T-cell (primary cell): ENCODE measurements at regions not wholly inside any gene's neighbourhood (a gene's known extent, or its start where the extent isn't known, plus 50 kb on each side); places are given as distances from the start of the nearest gene placed in this dataset.
A peak's percentile ranks its signal among the peaks of the same experiment; 100 is the strongest.
"Not testable (repeated sequence)": the region's sequence is repeated elsewhere in the genome, so short reads cannot be mapped to it uniquely, and the experiment has no call there.

Source experiments
- ATAC-seq, 4 experiments: fragments of 200-7000 bp in 3 of 4; fragments of 150-1000 bp in 1 of 4; cut with Tn5 transposase; replicated peaks in 1 of 4; 1 replicate in 3 of 4; 2 replicates in 1 of 4; pipeline ENCODE4 v1.10.0; 2021; ENCODE audit warnings: moderate library complexity in 3 of 4, mild to moderate bottlenecking in 2 of 4, moderate number of reproducible peaks in 1 of 4
- CTCF ChIA-PET, 2 donors: fragments of 300-600 bp; sonication (Branson Sonifier 250); formaldehyde crosslinking; loops; one replicate each; lab custom pipeline; 2022; ENCODE audit warnings: antibody characterized with exemption in 2 of 2; lab: Charles Lee
- POLR2A ChIA-PET, 2 donors: fragments of 300-600 bp; sonication (Branson Sonifier 250); formaldehyde crosslinking; loops; one replicate each; lab custom pipeline; 2022; ENCODE audit warnings: antibody characterized with exemption in 2 of 2; lab: Charles Lee
- DNase-seq, 35 experiments: peaks; one replicate each; pipeline versions ENCODE4 v3.0.0 to v3.0.0-alpha.2; 2013 to 2023
- H3K27ac ChIP-seq: one replicate; pipeline ENCODE4 v1.5.1; 2013; ENCODE audit warnings: low read length
- H3K27me3 ChIP-seq, 2 experiments: replicated peaks in 1 of 2; 1 replicate in 1 of 2; 2 replicates in 1 of 2; pipeline versions ENCODE4 v1.6.1 to v1.7.0; 2013; ENCODE audit warnings: low read length in 1 of 2, mixed read lengths in 1 of 2; ENCODE audit not compliant: control insufficient read depth in 2 of 2, insufficient read depth in 2 of 2; ENCODE audit errors: extremely low read depth in 1 of 2
- H3K36me3 ChIP-seq, 2 donors: 1 replicate in 1 of 2; 2 replicates in 1 of 2; pipeline versions ENCODE4 v1.6.1 to v1.7.0; 2013; ENCODE audit warnings: low read length in 1 of 2; ENCODE audit not compliant: control insufficient read depth in 2 of 2, insufficient read depth in 1 of 2; ENCODE audit errors: extremely low read depth in 1 of 2
- H3K4me1 ChIP-seq, 2 experiments: 1 replicate in 1 of 2; 2 replicates in 1 of 2; pipeline versions ENCODE4 v1.6.1 to v1.7.0; 2013; ENCODE audit warnings: low read length in 2 of 2, mixed read lengths in 1 of 2; ENCODE audit not compliant: insufficient read depth in 2 of 2, control insufficient read depth in 1 of 2; ENCODE audit errors: extremely low read depth in 1 of 2
- H3K4me3 ChIP-seq, 2 donors: 1 replicate in 1 of 2; 2 replicates in 1 of 2; pipeline versions ENCODE4 v1.5.1 to v1.7.0; 2013; ENCODE audit warnings: mild to moderate bottlenecking in 2 of 2, low read length in 1 of 2, moderate library complexity in 1 of 2; ENCODE audit not compliant: control insufficient read depth in 1 of 2; ENCODE audit errors: extremely low read depth in 1 of 2
- H3K9me3 ChIP-seq: 2 replicates; pipeline ENCODE4 v1.7.0; 2013
- H3K27ac Mint-ChIP-seq, 2 donors: one replicate each; pipeline ENCODE4 v1.8.0; 2020 to 2021; ENCODE audit warnings: mild to moderate bottlenecking in 2 of 2, mixed read lengths in 2 of 2
- H3K27me3 Mint-ChIP-seq, 2 donors: one replicate each; pipeline ENCODE4 v1.8.0; 2021 to 2022; ENCODE audit warnings: mixed read lengths in 2 of 2
- H3K36me3 Mint-ChIP-seq: one replicate; pipeline ENCODE4 v1.8.0; 2021; ENCODE audit warnings: mixed read lengths
- H3K4me1 Mint-ChIP-seq, 3 donors: one replicate each; pipeline ENCODE4 v1.8.0; 2020 to 2022; ENCODE audit warnings: mixed read lengths in 3 of 3, mild to moderate bottlenecking in 1 of 3
- H3K4me3 Mint-ChIP-seq, 3 donors: one replicate each; pipeline ENCODE4 v1.8.0; 2020 to 2022; ENCODE audit warnings: mild to moderate bottlenecking in 3 of 3, mixed read lengths in 3 of 3, moderate library complexity in 3 of 3
- H3K9me3 Mint-ChIP-seq, 3 donors: one replicate each; pipeline ENCODE4 v1.8.0; 2020 to 2022; ENCODE audit warnings: mixed read lengths in 3 of 3
- WGBS: methylation state at CpG from one replicate; pipeline ENCODE4 v1.1.5; 2013; ENCODE audit warnings: missing lambda C conversion rate; ENCODE audit not compliant: insufficient coverage; 5-methylcytosine and 5-hydroxymethylcytosine counted together

GRCh38 chr2:123826729-123827271 lies 198.3 kb upstream of the CNTNAP5 start:
- no peaks in the 10 kb centered on the region for H3K9me3 ChIP-seq
- no peaks in the 10 kb centered on the region for H3K36me3 ChIP-seq
- POLR2A ChIA-PET = no interaction called here
- no peaks in the 10 kb centered on the region for H3K27me3 ChIP-seq
- Mint-ChIP-seq H3K27ac (no peak overlapping the region), H3K9me3 (peaks cover 7 to 29% (median 7%) of the 10 kb centered on the region in 3 donors), H3K27me3 (no peaks in the 10 kb centered on the region), H3K4me1 (no peaks in the 10 kb centered on the region), H3K36me3 (no peaks in the 10 kb centered on the region), H3K4me3 (no peak overlapping the region)
- no peak overlapping the region for H3K4me3 ChIP-seq
- ATAC-seq (peak in 1 of 4 experiments; percentile 24), DNase-seq (no peak)
- CTCF ChIA-PET = no interaction called here
- H3K27ac ChIP-seq = no peak overlapping the region
- no peaks in the 10 kb centered on the region for H3K4me1 ChIP-seq
- WGBS = 95% methylated on average over 21 of the region's 26 CpGs

- H3K27ac ChIP-seq = no peak overlapping the region
- no peaks in the 10 kb centered on the region for H3K27me3 Mint-ChIP-seq
These were observed 185.8 kb upstream of the CNTNAP5 start for GRCh38 chr2:123839326-123839725.

GRCh38 chr2:123840016-123840415 lies 185.1 kb upstream of the CNTNAP5 start:
- no peaks in the 10 kb centered on the region for H3K27me3 ChIP-seq
- H3K9me3 ChIP-seq = no peaks in the 10 kb centered on the region
- ATAC-seq (no peak), DNase-seq (no peak)
- Mint-ChIP-seq H3K36me3 (no peaks in the 10 kb centered on the region), H3K27me3 (no peaks in the 10 kb centered on the region), H3K4me3 (no peak overlapping the region), H3K9me3 (peaks cover 10 to 27% (median 23%) of the 10 kb centered on the region in 3 donors), H3K4me1 (no peaks in the 10 kb centered on the region), H3K27ac (no peak overlapping the region)
- H3K36me3 ChIP-seq = no peaks in the 10 kb centered on the region
- no peak overlapping the region for H3K27ac ChIP-seq
- CTCF ChIA-PET = no interaction called here
- POLR2A ChIA-PET = no interaction called here
- no peaks in the 10 kb centered on the region for H3K4me1 ChIP-seq
- no peak overlapping the region for H3K4me3 ChIP-seq

More at GRCh38 chr2:123839326-123839725, 185.8 kb upstream of the CNTNAP5 start:
- Histone ChIP-seq H3K27me3 (no peaks in the 10 kb centered on the region), H3K4me1 (no peaks in the 10 kb centered on the region), H3K4me3 (no peak overlapping the region), H3K36me3 (no peaks in the 10 kb centered on the region), H3K9me3 (no peaks in the 10 kb centered on the region)
- Mint-ChIP-seq H3K4me1 (no peaks in the 10 kb centered on the region), H3K36me3 (no peaks in the 10 kb centered on the region), H3K4me3 (no peak overlapping the region), H3K9me3 (peaks cover 10 to 31% (median 23%) of the 10 kb centered on the region in 3 donors), H3K27ac (no peak overlapping the region)
- ChIA-PET CTCF (no interaction called here), POLR2A (no interaction called here)
- no peak for DNase-seq
- ATAC-seq = no peak

- Mint-ChIP-seq H3K4me1 (no peaks in the 10 kb centered on the region), H3K4me3 (no peak overlapping the region), H3K36me3 (no peaks in the 10 kb centered on the region), H3K27me3 (no peaks in the 10 kb centered on the region), H3K27ac (no peak overlapping the region), H3K9me3 (peaks cover 10 to 27% (median 23%) of the 10 kb centered on the region in 3 donors)
- no peaks in the 10 kb centered on the region for H3K27me3 ChIP-seq
- 96% methylated on average over 3 of the region's 3 CpGs for WGBS
- H3K36me3 ChIP-seq = no peaks in the 10 kb centered on the region
- POLR2A ChIA-PET = no interaction called here
- no peak for ATAC-seq
- no peak overlapping the region for H3K27ac ChIP-seq
- CTCF ChIA-PET = no interaction called here
- peak overlapping the region in 1 of 2 donors; percentile 3 for H3K4me3 ChIP-seq
- DNase-seq = no peak
- H3K9me3 ChIP-seq = no peaks in the 10 kb centered on the region
- H3K4me1 ChIP-seq = no peaks in the 10 kb centered on the region
These were observed 184.5 kb upstream of the CNTNAP5 start for GRCh38 chr2:123840574-123840973.

- no CpG with 5 or more reads among the region's 1 CpG for WGBS
- H3K36me3 ChIP-seq = no peaks in the 10 kb centered on the region
- no peaks in the 10 kb centered on the region for H3K27me3 Mint-ChIP-seq
- ChIA-PET CTCF (interaction anchor here in 1 of 2 donors (0.5 kb wide), 1 partner anchor 176 kb away, joined by 3 read pairs; no protein-coding TSS in a partner anchor), POLR2A (no interaction called here)
- H3K4me3 ChIP-seq = no peak overlapping the region
- H3K36me3 Mint-ChIP-seq = no peaks in the 10 kb centered on the region
- peaks cover 8 to 27% (median 18%) of the 10 kb centered on the region in 3 donors for H3K9me3 Mint-ChIP-seq
- DNase-seq (no peak), ATAC-seq (no peak)
- no peak overlapping the region for H3K4me3 Mint-ChIP-seq
- H3K4me1 Mint-ChIP-seq = no peaks in the 10 kb centered on the region
- H3K4me1 ChIP-seq = no peaks in the 10 kb centered on the region
- H3K27ac ChIP-seq = no peak overlapping the region
- H3K27me3 ChIP-seq = no peaks in the 10 kb centered on the region
- no peaks in the 10 kb centered on the region for H3K9me3 ChIP-seq
- H3K27ac Mint-ChIP-seq = no peak overlapping the region
These were observed 173.8 kb upstream of the CNTNAP5 start for GRCh38 chr2:123851281-123851680.

DNA sequence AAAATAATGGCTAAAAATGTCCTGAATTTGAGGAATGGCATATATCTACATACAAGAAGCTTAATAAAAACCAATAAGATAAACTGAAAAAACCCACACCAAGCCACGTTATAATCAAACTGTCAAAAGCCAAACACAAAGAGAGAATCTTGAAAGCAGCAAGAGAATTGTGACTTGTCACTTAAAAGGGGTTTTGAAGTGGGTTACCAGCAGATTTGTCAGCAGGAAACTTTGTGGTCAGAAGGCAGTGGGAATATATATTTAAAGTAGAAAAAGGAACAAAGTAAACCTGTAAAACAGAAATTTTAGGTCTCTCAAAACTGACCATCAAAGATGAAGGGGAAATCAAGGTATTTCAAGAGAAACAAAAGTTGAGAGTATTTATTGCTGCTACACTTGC lies 171.9 kb upstream of the CNTNAP5 start:
- Histone ChIP-seq H3K27me3 (no peaks in the 10 kb centered on the region), H3K4me3 (no peak overlapping the region), H3K4me1 (no peaks in the 10 kb centered on the region), H3K36me3 (no peaks in the 10 kb centered on the region), H3K9me3 (no peaks in the 10 kb centered on the region), H3K27ac (no peak overlapping the region)
- no peak overlapping the region for H3K4me3 Mint-ChIP-seq
- H3K36me3 Mint-ChIP-seq = no peaks in the 10 kb centered on the region
- no peaks in the 10 kb centered on the region for H3K4me1 Mint-ChIP-seq
- WGBS = no CpG with 5 or more reads among the region's 1 CpG
- DNase-seq (no peak), ATAC-seq (no peak)
- H3K9me3 Mint-ChIP-seq = peaks cover 9 to 36% (median 18%) of the 10 kb centered on the region in 3 donors
- ChIA-PET CTCF (no interaction called here), POLR2A (no interaction called here)
- no peak overlapping the region for H3K27ac Mint-ChIP-seq
- no peaks in the 10 kb centered on the region for H3K27me3 Mint-ChIP-seq

DNA sequence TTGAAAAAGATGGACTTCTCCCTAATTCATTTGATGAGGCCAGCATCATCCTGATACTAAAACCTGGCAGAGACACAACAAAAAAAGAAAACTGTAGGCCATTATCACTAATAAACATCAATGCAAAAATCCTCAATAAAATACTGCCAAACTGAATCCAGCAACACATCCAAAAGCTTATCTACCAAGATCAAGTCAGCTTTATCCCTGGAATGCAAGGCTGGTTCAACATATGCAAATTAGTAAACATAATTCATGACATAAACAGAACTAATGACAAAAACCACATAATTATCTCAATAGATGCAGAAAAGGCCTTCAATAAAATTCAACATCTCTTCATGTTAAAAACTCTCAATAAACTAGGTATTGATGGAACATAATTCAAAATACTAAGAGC lies 166.1 kb upstream of the CNTNAP5 start:
- H3K36me3 ChIP-seq, H3K27ac Mint-ChIP-seq, POLR2A ChIA-PET, ATAC-seq, CTCF ChIA-PET, H3K4me1 ChIP-seq, H3K36me3 Mint-ChIP-seq, DNase-seq, H3K27me3 ChIP-seq, H3K4me1 Mint-ChIP-seq, H3K27me3 Mint-ChIP-seq, H3K27ac ChIP-seq, H3K4me3 ChIP-seq, H3K4me3 Mint-ChIP-seq, H3K9me3 ChIP-seq: not testable (repeated sequence)
- peaks cover 8 to 53% (median 21%) of the 10 kb centered on the region in 3 donors for H3K9me3 Mint-ChIP-seq
